SK-N-SH treated with all-trans-retinoic acid at 6 μM for 48 hours (cell line): ENCODE measurements at regions not wholly inside any gene's neighbourhood (a gene's known extent, or its start where the extent isn't known, plus 50 kb on each side); places are given as distances from the start of the nearest gene placed in this dataset.

Experiments used
- ATAC-seq: fragments of 200-7000 bp; cut with Tn5 transposase; 3 replicates; pipeline ENCODE4 v1.9.1; 2020; ENCODE audit warnings: mild to moderate bottlenecking, moderate library complexity
- ARNTL ChIP-seq: fragments of 450-650 bp; formaldehyde crosslinking; IDR thresholded peaks from 2 replicates; pipeline ENCODE4 v1.5.0; 2020; ENCODE audit warnings: low read depth, mild to moderate bottlenecking, moderate library complexity, borderline replicate concordance
- BACH2 ChIP-seq: fragments of 250-450 bp; sonication (Bioruptor Pico); IDR thresholded peaks from 2 replicates; pipeline ENCODE4 v1.9.0; 2021; ENCODE audit warnings: mild to moderate bottlenecking, borderline replicate concordance
- CSDC2 ChIP-seq: fragments of 250-450 bp; sonication (Bioruptor Pico); IDR thresholded peaks from 2 replicates; pipeline ENCODE4 v1.5.0; 2020; ENCODE audit warnings: mild to moderate bottlenecking, moderate library complexity
- ESRRG ChIP-seq: fragments of 250-450 bp; sonication (Bioruptor Pico); IDR thresholded peaks from 2 replicates; pipeline ENCODE4 v1.6.1; 2021; ENCODE audit warnings: mild to moderate bottlenecking
- PPARA ChIP-seq: fragments of 250-450 bp; sonication (Bioruptor Pico); IDR thresholded peaks from 2 replicates; pipeline ENCODE4 v1.5.0; 2020; ENCODE audit warnings: mild to moderate bottlenecking, borderline replicate concordance
- SNAI2 ChIP-seq: fragments of 250-450 bp; sonication (Bioruptor Pico); IDR thresholded peaks from 2 replicates; pipeline ENCODE4 v1.5.0; 2020; ENCODE audit warnings: mild to moderate bottlenecking, moderate library complexity
- TCF4 ChIP-seq: fragments of 250-450 bp; sonication (Bioruptor Pico); IDR thresholded peaks from 2 replicates; pipeline ENCODE4 v1.8.0; 2021; ENCODE audit warnings: mild to moderate bottlenecking, moderate library complexity, borderline replicate concordance
- TOX ChIP-seq: fragments of 250-450 bp; sonication (Bioruptor Pico); IDR thresholded peaks from 2 replicates; pipeline ENCODE4 v1.8.0; 2021; ENCODE audit warnings: mild to moderate bottlenecking, moderate library complexity, borderline replicate concordance
- TSHZ2 ChIP-seq: fragments of 250-450 bp; sonication (Bioruptor Pico); IDR thresholded peaks from 2 replicates; pipeline ENCODE4 v1.5.0; 2020; ENCODE audit warnings: mild to moderate bottlenecking, moderate library complexity
- ZC3H10 ChIP-seq: fragments of 250-450 bp; sonication (Bioruptor Pico); IDR thresholded peaks from 2 replicates; pipeline ENCODE4 v1.5.1; 2021; ENCODE audit warnings: mild to moderate bottlenecking, moderate library complexity
- ZFP30 ChIP-seq: fragments of 450-650 bp; formaldehyde crosslinking; IDR thresholded peaks from 2 replicates; pipeline ENCODE4 v1.5.0; 2022; ENCODE audit warnings: mild to moderate bottlenecking, moderate library complexity
- ZNF565 ChIP-seq: fragments of 450-650 bp; formaldehyde crosslinking; conservative IDR thresholded peaks from 2 replicates; pipeline ENCODE4 v1.5.0; 2020; ENCODE audit warnings: low read depth, mild to moderate bottlenecking, moderate library complexity
- ZNF8 ChIP-seq: fragments of 450-650 bp; formaldehyde crosslinking; IDR thresholded peaks from 2 replicates; pipeline ENCODE4 v1.5.0; 2020; ENCODE audit warnings: mild to moderate bottlenecking, moderate library complexity
- TF ChIP-seq, protein P1 (sequence below): fragments of 250-450 bp; sonication (Bioruptor Pico); IDR thresholded peaks from 2 replicates; pipeline ENCODE4 v1.8.0; 2021; ENCODE audit warnings: low read depth, mild to moderate bottlenecking, moderate library complexity, borderline replicate concordance
- TF ChIP-seq, protein P2 (sequence below): fragments of 250-450 bp; sonication (Bioruptor Pico); IDR thresholded peaks from 2 replicates; pipeline ENCODE4 v1.5.1; 2021; ENCODE audit warnings: mild to moderate bottlenecking, moderate library complexity
- TF ChIP-seq, protein P3 (sequence below): fragments of 250-450 bp; sonication (Bioruptor Pico); IDR thresholded peaks from 2 replicates; pipeline ENCODE4 v1.8.0; 2020; ENCODE audit warnings: mild to moderate bottlenecking, moderate library complexity, borderline replicate concordance
- TF ChIP-seq, protein P4 (sequence below): fragments of 250-450 bp; sonication (Bioruptor Pico); IDR thresholded peaks from 2 replicates; pipeline ENCODE4 v1.5.1; 2020; ENCODE audit warnings: low read depth, mild to moderate bottlenecking, moderate library complexity

DNA sequence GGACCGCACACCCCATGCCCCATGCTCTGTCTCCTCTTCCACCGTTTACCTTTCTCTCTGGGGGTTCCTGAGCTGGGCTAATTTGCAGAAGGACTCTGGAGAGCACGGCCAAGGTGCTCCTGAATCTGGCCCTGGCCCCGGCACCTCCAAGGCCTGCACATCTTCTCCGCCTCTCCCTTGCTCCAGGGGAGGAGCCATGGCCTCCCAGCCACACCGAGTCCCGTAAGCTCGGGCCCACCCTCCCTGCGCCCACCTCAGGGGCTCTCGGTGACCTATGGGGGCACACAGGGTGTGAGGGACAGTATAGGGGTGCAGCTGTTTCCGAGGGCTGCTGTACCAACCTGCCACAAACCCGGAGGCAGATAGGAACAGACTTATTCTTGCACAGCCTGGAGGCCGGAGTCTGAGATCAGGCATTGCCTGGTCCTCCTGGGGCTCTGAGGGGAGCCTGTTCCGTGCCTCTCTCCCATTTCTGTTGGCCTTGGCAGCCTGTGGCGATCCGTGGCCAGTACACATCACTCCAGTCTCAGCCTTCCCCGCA is 127.3 kb upstream of the GPC1 start:
- TF ChIP-seq ZNF565 (CRISPR knock-in tag) (no peak), ESRRG (CRISPR knock-in tag) (no peak)
- no peak for ATAC-seq

GRCh38 chr2:240309214-240309613 is 126.2 kb upstream of the GPC1 start:
- no peak for TF ChIP-seq TCF4 (CRISPR knock-in tag)
- TF ChIP-seq BACH2 (CRISPR knock-in tag): no peak
- ATAC-seq: no peak

GRCh38 chr2:240310201-240310600 is 125.3 kb upstream of the GPC1 start:
- no peak for ATAC-seq
- TF ChIP-seq PPARA (CRISPR knock-in tag) (no peak), TOX (CRISPR knock-in tag) (no peak), ZFP30 (CRISPR knock-in tag) (no peak), ARNTL (CRISPR knock-in tag) (no peak), CSDC2 (CRISPR knock-in tag) (no peak), TSHZ2 (CRISPR knock-in tag) (no peak), ZC3H10 (CRISPR knock-in tag) (no peak), SNAI2 (no peak), ZNF565 (CRISPR knock-in tag) (no peak)
- TF ChIP-seq, protein P1, sequence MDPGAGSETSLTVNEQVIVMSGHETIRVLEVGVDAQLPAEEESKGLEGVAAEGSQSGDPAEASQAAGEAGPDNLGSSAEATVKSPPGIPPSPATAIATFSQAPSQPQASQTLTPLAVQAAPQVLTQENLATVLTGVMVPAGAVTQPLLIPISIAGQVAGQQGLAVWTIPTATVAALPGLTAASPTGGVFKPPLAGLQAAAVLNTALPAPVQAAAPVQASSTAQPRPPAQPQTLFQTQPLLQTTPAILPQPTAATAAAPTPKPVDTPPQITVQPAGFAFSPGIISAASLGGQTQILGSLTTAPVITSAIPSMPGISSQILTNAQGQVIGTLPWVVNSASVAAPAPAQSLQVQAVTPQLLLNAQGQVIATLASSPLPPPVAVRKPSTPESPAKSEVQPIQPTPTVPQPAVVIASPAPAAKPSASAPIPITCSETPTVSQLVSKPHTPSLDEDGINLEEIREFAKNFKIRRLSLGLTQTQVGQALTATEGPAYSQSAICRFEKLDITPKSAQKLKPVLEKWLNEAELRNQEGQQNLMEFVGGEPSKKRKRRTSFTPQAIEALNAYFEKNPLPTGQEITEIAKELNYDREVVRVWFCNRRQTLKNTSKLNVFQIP (CRISPR knock-in tag): no peak

DNA sequence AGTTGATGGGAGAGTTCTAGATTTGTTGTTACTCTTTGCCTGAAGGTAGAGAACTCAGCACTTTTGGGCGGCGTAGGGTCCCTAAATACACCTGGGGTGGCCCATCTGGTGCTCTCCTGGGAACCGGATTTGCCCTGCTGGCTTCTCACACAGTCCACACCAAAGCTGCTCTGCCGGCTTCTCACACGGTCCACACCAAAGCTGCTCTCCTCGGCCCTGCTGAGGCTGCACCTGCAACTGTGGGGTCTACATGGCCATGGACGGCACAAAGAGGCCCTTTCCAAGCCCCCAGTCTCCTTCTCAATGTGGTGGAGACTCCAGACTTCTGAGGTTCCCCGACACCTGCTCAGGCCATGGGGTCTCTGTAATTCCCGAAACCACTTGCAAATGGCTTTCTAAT is 124.8 kb upstream of the GPC1 start:
- ATAC-seq: no peak
- TF ChIP-seq, protein P1 (CRISPR knock-in tag): no peak
- TF ChIP-seq ARNTL (CRISPR knock-in tag) (no peak), SNAI2 (no peak), TOX (CRISPR knock-in tag) (no peak), ZNF8 (no peak)
- TF ChIP-seq, protein P2, sequence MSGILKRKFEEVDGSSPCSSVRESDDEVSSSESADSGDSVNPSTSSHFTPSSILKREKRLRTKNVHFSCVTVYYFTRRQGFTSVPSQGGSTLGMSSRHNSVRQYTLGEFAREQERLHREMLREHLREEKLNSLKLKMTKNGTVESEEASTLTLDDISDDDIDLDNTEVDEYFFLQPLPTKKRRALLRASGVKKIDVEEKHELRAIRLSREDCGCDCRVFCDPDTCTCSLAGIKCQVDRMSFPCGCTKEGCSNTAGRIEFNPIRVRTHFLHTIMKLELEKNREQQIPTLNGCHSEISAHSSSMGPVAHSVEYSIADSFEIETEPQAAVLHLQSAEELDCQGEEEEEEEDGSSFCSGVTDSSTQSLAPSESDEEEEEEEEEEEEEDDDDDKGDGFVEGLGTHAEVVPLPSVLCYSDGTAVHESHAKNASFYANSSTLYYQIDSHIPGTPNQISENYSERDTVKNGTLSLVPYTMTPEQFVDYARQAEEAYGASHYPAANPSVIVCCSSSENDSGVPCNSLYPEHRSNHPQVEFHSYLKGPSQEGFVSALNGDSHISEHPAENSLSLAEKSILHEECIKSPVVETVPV: no peak
- TF ChIP-seq, protein P3, sequence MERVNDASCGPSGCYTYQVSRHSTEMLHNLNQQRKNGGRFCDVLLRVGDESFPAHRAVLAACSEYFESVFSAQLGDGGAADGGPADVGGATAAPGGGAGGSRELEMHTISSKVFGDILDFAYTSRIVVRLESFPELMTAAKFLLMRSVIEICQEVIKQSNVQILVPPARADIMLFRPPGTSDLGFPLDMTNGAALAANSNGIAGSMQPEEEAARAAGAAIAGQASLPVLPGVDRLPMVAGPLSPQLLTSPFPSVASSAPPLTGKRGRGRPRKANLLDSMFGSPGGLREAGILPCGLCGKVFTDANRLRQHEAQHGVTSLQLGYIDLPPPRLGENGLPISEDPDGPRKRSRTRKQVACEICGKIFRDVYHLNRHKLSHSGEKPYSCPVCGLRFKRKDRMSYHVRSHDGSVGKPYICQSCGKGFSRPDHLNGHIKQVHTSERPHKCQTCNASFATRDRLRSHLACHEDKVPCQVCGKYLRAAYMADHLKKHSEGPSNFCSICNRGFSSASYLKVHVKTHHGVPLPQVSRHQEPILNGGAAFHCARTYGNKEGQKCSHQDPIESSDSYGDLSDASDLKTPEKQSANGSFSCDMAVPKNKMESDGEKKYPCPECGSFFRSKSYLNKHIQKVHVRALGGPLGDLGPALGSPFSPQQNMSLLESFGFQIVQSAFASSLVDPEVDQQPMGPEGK (CRISPR knock-in tag): no peak
- TF ChIP-seq, protein P4, sequence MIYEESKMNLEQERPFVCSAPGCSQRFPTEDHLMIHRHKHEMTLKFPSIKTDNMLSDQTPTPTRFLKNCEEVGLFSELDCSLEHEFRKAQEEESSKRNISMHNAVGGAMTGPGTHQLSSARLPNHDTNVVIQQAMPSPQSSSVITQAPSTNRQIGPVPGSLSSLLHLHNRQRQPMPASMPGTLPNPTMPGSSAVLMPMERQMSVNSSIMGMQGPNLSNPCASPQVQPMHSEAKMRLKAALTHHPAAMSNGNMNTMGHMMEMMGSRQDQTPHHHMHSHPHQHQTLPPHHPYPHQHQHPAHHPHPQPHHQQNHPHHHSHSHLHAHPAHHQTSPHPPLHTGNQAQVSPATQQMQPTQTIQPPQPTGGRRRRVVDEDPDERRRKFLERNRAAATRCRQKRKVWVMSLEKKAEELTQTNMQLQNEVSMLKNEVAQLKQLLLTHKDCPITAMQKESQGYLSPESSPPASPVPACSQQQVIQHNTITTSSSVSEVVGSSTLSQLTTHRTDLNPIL (CRISPR knock-in tag): no peak
